Stimulated activated CD4-positive, alpha-beta T cell treated with anti-CD3 and anti-CD28 coated beads, Interleukin-15, amount 100 ng/mL, for 1 hour (primary cell): ENCODE measurements at regions not wholly inside any gene's neighbourhood (a gene's known extent, or its start where the extent isn't known, plus 50 kb on each side); places are given as distances from the start of the nearest gene placed in this dataset.

Experiments used
- DNase-seq, 2 donors: peaks; one replicate each; pipeline ENCODE4 v3.0.0-alpha.2; 2020; ENCODE audit warnings: low read depth in 1 of 2, low spot score in 1 of 2

- DNase-seq: no peak
These were observed 640.1 kb downstream of the EPHA4 start for GRCh38 chr2:220932041-220932440.

GRCh38 chr2:220935789-220936321 lies 636.2 kb downstream of the EPHA4 start:
- no peak for DNase-seq

GRCh38 chr2:220936641-220937197 lies 635.4 kb downstream of the EPHA4 start:
- DNase-seq: no peak

GRCh38 chr2:220937245-220937644 lies 634.9 kb downstream of the EPHA4 start:
- DNase-seq: no peak

GRCh38 chr2:220940646-220941045 lies 631.5 kb downstream of the EPHA4 start:
- DNase-seq: no peak

GRCh38 chr2:220941683-220942082 lies 630.4 kb downstream of the EPHA4 start:
- DNase-seq: no peak

- DNase-seq: no peak
These were observed 625.6 kb downstream of the EPHA4 start for GRCh38 chr2:220946552-220946951.

GRCh38 chr2:220948579-220948978 lies 623.5 kb downstream of the EPHA4 start:
- DNase-seq: no peak

- DNase-seq: no peak
These were observed 622.6 kb downstream of the EPHA4 start for GRCh38 chr2:220949466-220949865.

- DNase-seq: no peak
These were observed 616.3 kb downstream of the EPHA4 start for GRCh38 chr2:220955776-220956175.

- no peak for DNase-seq
These were observed 615.7 kb downstream of the EPHA4 start for GRCh38 chr2:220956429-220956828.

- DNase-seq: no peak
These were observed 612.7 kb downstream of the EPHA4 start for GRCh38 chr2:220959391-220959802.

GRCh38 chr2:220961143-220961860 lies 610.8 kb downstream of the EPHA4 start:
- no peak for DNase-seq

- no peak for DNase-seq
These were observed 609.5 kb downstream of the EPHA4 start for GRCh38 chr2:220962556-220962955.

GRCh38 chr2:220963076-220963475 lies 609.0 kb downstream of the EPHA4 start:
- DNase-seq: no peak

- DNase-seq: no peak
These were observed 608.2 kb downstream of the EPHA4 start for GRCh38 chr2:220963930-220964329.

GRCh38 chr2:220966636-220967035 lies 605.5 kb downstream of the EPHA4 start:
- DNase-seq: no peak

- no peak for DNase-seq
These were observed 602.8 kb downstream of the EPHA4 start for GRCh38 chr2:220969348-220969747.

GRCh38 chr2:220980966-220981675 lies 591.0 kb downstream of the EPHA4 start:
- no peak for DNase-seq

GRCh38 chr2:220981926-220982325 lies 590.2 kb downstream of the EPHA4 start:
- no peak for DNase-seq

- no peak for DNase-seq
These were observed 586.5 kb downstream of the EPHA4 start for GRCh38 chr2:220985561-220985960.

GRCh38 chr2:220987839-220988238 lies 584.3 kb downstream of the EPHA4 start:
- no peak for DNase-seq
